HG02973 (cell line): ENCODE measurements at regions not wholly inside any gene's neighbourhood (a gene's known extent, or its start where the extent isn't known, plus 50 kb on each side); places are given as distances from the start of the nearest gene placed in this dataset.

ENCODE experiments used
- ATAC-seq: cut with Tn5 transposase; IDR thresholded peaks from one replicate; pipeline ENCODE4 v1.9.1; 2021; ENCODE audit warnings: moderate library complexity; ENCODE audit not compliant: unreplicated experiment

GRCh38 chr9:87275047-87275725, 222.5 kb upstream of the DAPK1 start:
- no peak for ATAC-seq

- no peak for ATAC-seq
Measured at GRCh38 chr9:87276327-87276841, 221.3 kb upstream of the DAPK1 start.

GRCh38 chr9:87276851-87277261, 220.8 kb upstream of the DAPK1 start:
- no peak for ATAC-seq

DNA sequence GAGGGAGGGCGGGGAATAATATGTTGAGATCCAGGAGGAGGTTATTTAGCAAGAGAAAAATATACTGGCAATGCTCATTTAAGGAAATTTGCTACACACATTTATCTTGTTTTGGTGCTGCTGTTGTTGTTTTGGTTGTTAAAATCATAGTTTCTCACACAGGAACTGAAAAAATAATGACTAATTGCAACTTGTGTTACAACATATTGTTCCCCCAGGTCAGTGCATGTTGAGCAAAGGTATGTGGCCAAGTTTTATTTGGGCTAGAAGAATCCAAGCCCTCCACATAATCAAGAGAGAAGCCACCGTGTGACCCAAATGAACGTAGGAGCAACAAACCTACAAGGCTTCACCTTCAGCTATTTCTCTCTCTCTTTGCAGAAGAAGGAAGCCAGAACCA, 220.3 kb upstream of the DAPK1 start:
- no peak for ATAC-seq

DNA sequence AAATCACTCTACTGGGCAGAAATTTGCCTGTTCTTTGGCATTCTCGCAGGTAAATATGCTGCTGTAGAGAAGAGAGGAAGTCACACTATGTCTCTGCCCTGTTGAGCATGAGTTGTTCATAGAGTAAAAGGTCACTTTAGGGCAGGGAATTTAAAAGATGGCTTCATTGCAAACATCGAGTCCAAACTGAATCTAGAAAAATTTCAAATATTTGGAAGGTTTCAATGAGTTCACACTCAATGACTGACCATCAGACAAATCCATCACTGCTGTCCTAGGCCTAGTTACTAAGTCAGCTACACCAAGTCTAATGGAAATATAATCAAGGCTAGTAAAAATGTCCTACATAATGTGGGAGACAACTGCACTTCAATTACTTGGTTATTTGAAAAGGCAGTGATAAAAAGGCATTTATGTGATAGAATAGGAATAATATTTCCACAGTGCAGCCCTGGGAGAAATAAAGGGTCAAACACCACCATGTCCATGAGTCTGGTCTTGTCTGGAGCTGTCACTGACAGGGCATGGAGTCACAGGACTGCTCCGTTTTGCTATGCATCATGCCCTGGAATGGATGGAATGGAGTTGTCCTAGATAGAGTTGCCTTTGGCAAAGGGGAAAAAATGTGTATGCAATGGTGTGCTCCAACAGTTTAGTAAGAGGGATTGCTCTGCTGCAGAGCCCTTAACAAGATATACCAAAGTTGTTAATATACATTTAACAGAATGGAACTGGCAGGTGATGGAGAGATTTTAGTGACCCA, 218.5 kb upstream of the DAPK1 start:
- no peak for ATAC-seq

DNA sequence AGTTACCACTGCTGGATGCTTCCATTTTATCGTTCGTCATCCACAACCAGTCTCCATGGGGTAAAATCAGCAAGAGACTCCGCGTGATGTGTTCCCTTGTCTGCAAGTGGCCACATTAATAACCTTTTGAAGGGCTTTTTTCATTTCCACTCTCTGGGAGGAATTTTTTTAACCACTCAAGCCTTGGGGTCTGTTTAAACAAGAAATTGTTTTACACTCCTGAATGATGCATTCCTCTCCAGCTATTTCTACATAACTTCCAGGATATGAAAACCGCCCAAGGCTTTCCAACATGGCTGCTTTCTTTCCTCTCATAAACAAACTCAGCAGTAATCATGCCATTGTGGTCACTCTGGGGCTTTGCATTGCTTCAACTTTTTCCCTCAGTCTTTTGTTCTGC, 217.2 kb upstream of the DAPK1 start:
- no peak for ATAC-seq

DNA sequence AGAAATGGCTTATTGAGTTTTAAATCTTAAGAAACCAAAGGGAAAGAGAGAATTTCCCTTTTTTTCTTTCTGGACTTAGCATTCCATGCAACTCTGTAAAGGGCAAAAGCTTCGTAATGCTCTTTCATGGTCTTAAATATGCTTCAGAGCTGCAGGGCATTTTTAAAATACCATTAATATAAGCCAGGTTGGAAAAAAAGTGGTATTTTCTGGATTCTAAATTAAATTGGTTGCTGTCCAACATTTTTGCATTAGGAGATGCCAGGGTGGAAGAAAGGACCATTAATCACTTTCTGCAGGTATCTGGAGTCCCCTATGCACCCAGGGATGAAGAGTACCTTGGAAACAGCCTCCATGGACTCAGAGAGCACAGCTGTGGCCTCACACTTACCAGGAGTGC, 215.1 kb upstream of the DAPK1 start:
- no peak for ATAC-seq

GRCh38 chr9:87283585-87283984, 214.1 kb upstream of the DAPK1 start:
- ATAC-seq: no peak

GRCh38 chr9:87285183-87285850, 212.3 kb upstream of the DAPK1 start:
- no peak for ATAC-seq

DNA sequence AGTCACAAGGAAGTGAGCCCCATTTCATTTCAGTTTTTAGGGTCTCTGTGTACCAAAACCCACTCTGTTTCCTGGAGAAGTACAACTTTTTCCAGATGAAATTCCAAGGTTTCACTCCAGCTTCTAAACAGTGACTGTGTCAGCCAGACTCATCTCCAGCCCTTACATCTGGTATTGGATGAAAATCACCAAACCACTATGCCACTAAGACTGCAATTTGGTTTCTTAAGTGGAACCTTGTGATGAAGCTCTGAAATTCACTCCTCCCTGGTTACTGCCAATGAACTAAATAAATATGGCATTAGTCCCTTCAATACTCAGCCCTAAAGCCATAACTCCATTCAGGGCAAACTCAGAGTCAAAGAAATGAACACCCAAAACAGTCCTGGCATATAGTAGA, 211.2 kb upstream of the DAPK1 start:
- ATAC-seq: no peak

GRCh38 chr9:87290241-87291052, 207.2 kb upstream of the DAPK1 start:
- no peak for ATAC-seq

- no peak for ATAC-seq
Measured at GRCh38 chr9:87292449-87293191, 205.0 kb upstream of the DAPK1 start.

GRCh38 chr9:87294126-87294525, 203.5 kb upstream of the DAPK1 start:
- ATAC-seq: no peak

DNA sequence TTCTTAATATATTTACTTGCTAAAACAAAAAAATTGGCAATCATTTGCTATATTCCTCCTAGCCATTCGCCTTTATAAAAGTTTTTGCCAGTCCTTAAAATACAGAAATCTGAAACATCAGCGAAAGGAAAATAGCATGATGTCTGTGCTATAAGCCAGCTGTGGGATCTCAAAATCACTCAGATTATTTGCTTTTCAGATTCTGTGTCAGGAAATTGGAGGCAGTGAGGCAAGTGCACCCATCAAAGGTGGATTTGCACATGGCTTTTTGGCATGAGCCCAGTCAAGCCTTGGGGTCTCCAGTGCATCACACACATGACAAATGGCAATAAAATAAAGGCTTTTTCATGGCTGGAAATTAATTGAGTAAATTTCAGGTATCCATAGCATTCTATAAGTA, 196.8 kb upstream of the DAPK1 start:
- ATAC-seq: no peak

GRCh38 chr9:87301371-87301770, 196.3 kb upstream of the DAPK1 start:
- ATAC-seq: no peak

- no peak for ATAC-seq
Measured at GRCh38 chr9:87305151-87305550, 192.5 kb upstream of the DAPK1 start.

GRCh38 chr9:87306006-87306405, 191.7 kb upstream of the DAPK1 start:
- no peak for ATAC-seq

DNA sequence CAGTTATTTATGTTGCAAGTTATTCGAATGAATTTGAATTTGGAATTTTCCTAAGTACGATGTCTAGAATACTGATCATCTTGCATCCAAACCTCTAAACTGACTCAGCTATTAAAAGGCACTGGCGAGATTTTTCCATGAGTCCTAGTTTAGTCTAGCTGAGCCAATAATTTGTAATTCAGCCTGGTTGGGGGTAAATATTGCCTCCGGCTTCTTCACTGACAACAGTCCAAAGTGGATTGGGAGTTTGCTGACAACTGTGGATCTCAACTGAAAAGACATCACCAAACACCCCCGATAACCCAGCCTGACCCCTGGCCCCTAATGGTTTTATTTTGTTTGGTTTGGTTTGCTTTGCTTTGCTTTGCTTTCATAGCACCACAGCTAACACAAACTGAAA, 189.8 kb upstream of the DAPK1 start:
- ATAC-seq: no peak

DNA sequence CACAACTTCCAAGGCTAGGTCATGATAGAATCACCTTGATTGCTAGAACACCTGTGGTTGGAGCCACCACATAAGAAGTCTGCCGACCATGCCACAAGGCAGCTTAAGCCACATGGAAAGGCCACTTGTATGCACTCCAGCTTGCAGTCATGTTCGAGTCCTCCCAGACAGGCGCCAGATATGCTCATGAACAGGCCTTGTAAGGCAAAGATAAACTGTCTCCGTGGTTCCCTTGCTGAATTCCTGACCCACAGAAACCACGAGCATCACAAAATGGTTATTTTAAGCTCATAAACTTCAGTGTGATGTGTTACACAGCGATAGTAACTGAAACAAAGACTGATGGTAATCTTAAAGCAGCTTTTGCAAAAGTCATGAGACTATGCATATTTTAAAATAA, 188.4 kb upstream of the DAPK1 start:
- ATAC-seq: no peak

DNA sequence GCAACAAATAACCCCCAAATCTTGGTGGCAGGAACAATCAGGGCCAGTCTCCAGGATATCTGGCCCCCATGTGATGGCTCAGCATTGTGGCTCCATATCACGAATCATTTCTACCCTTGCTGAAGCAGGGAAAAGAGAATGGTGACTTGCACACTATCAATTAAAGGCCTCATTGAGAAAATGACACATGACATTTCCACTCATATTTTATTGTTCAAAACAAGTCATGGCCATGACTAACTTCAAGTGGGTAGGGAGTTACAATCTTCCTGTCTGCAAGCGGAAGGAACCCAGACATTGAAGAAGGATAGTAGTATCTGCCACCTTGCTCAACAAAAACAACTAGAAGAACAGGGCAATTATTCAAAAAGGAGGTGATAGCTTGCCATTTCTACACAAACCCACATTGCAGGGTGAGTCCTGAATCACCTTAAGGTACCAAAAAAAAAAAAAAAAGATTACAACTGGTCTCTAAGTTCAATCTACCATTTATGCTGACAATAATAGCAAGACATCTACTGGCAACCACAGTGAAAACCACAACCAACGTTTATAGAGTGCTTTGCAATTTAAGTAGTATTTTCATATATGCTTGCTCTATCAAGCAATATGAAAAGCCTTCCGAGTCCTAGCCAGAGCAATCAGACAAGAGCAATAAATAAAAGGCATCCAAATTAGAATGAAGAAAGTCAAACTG, 186.7 kb upstream of the DAPK1 start:
- ATAC-seq: no peak
